ENCODE measurements at regions not wholly inside any gene's neighbourhood (a gene's known extent, or its start where the extent isn't known, plus 50 kb on each side); places are given as distances from the start of the nearest gene placed in this dataset.

- Histone ChIP-seq H3K27me3 (replicated peaks; ENCODE audit: insufficient read depth) (no peaks in the 10 kb centered on the region), H3K36me3 (ENCODE audit: low read depth) (no peaks in the 10 kb centered on the region), H3K9me2 (ENCODE audit: insufficient read depth) (no peaks in the 10 kb centered on the region), H4K20me1 (ENCODE audit: insufficient read depth) (no peaks in the 10 kb centered on the region), H3K9ac (no peak overlapping the region), H3F3A (ENCODE audit: insufficient read depth) (no peaks in the 10 kb centered on the region), H3K4me1 (ENCODE audit: insufficient read depth) (no peaks in the 10 kb centered on the region), H3K27ac (no peak overlapping the region), H3K4me2 (ENCODE audit: unreplicated experiment) (no peak overlapping the region), H3K79me2 (ENCODE audit: insufficient read depth) (no peaks in the 10 kb centered on the region), H2AFZ (no peak overlapping the region), H3K4me3 (no peak overlapping the region), H3K9me3 (ENCODE audit: low read depth) (no peaks in the 10 kb centered on the region)
- 0% methylated on average over 2 of the region's 2 CpGs for whole genome bisulfite sequencing, 2 experiments (ENCODE audit: low coverage in 1 of 2, low lambda C conversion rate in 2 of 2, missing lambda C conversion rate in 2 of 2)
- TF ChIP-seq EZH2phosphoT487 (IDR thresholded peaks at IDR 0.05; ENCODE audit: insufficient read depth, low read depth), result no peak
- TF ChIP-seq EZH2 (IDR thresholded peaks at IDR 0.05; ENCODE audit: insufficient read depth, poor library complexity, severe bottlenecking), result no peak
- in situ Hi-C loops (cut with MboI), result no loop called here
- no peak for DNase-seq
Measured at GRCh38 chrX:98962996-98963395, 1447.1 kb downstream of the PCDH19 start.

GRCh38 chrX:98956014-98956413 is 1454.1 kb downstream of the PCDH19 start:
- no peak for DNase-seq
- Histone ChIP-seq H3K27me3 (replicated peaks; ENCODE audit: insufficient read depth) (no peaks in the 10 kb centered on the region), H3K9ac (no peak overlapping the region), H3K4me3 (no peak overlapping the region), H4K20me1 (ENCODE audit: insufficient read depth) (no peaks in the 10 kb centered on the region), H3K9me3 (ENCODE audit: low read depth) (no peaks in the 10 kb centered on the region), H3K27ac (no peak overlapping the region), H3K79me2 (ENCODE audit: insufficient read depth) (no peaks in the 10 kb centered on the region), H3K36me3 (ENCODE audit: low read depth) (no peaks in the 10 kb centered on the region), H3K9me2 (ENCODE audit: insufficient read depth) (no peaks in the 10 kb centered on the region), H3K4me2 (ENCODE audit: unreplicated experiment) (no peak overlapping the region), H2AFZ (no peak overlapping the region), H3K4me1 (ENCODE audit: insufficient read depth) (no peaks in the 10 kb centered on the region), H3F3A (ENCODE audit: insufficient read depth) (no peaks in the 10 kb centered on the region)
- TF ChIP-seq EZH2 (IDR thresholded peaks at IDR 0.05; ENCODE audit: insufficient read depth, poor library complexity, severe bottlenecking) (no peak), EZH2phosphoT487 (IDR thresholded peaks at IDR 0.05; ENCODE audit: insufficient read depth, low read depth) (no peak)
- WGBS, 2 experiments (ENCODE audit: low coverage in 1 of 2, low lambda C conversion rate in 2 of 2, missing lambda C conversion rate in 2 of 2), result 0 to 27% methylated on average over 2 of the region's 2 CpGs
- in situ Hi-C loops (cut with MboI), result no loop called here

- H3K79me2 ChIP-seq (ENCODE audit: insufficient read depth), result no peaks in the 10 kb centered on the region
- H3K4me3 ChIP-seq, result no peak overlapping the region
- 0% methylated on average over 3 of the region's 3 CpGs for WGBS, 2 experiments (ENCODE audit: low coverage in 1 of 2, low lambda C conversion rate in 2 of 2, missing lambda C conversion rate in 2 of 2)
- no peaks in the 10 kb centered on the region for H4K20me1 ChIP-seq (ENCODE audit: insufficient read depth)
- no peaks in the 10 kb centered on the region for H3K9me2 ChIP-seq (ENCODE audit: insufficient read depth)
- H3K36me3 ChIP-seq (ENCODE audit: low read depth), result no peaks in the 10 kb centered on the region
- H2AFZ ChIP-seq, result no peak overlapping the region
- no peaks in the 10 kb centered on the region for H3K27me3 ChIP-seq (replicated peaks; ENCODE audit: insufficient read depth)
- no peak overlapping the region for H3K9ac ChIP-seq
- no peaks in the 10 kb centered on the region for H3K4me1 ChIP-seq (ENCODE audit: insufficient read depth)
- H3K4me2 ChIP-seq (ENCODE audit: unreplicated experiment), result no peak overlapping the region
- TF ChIP-seq EZH2phosphoT487 (IDR thresholded peaks at IDR 0.05; ENCODE audit: insufficient read depth, low read depth) (no peak), EZH2 (IDR thresholded peaks at IDR 0.05; ENCODE audit: insufficient read depth, poor library complexity, severe bottlenecking) (no peak)
- no peaks in the 10 kb centered on the region for H3K9me3 ChIP-seq (ENCODE audit: low read depth)
- in situ Hi-C loops (cut with MboI), result no loop called here
- DNase-seq, result no peak
- no peak overlapping the region for H3K27ac ChIP-seq
- H3F3A ChIP-seq (ENCODE audit: insufficient read depth), result no peaks in the 10 kb centered on the region
Measured at GRCh38 chrX:98939456-98939855, 1470.6 kb downstream of the PCDH19 start.

- Histone ChIP-seq H3K9me3 (ENCODE audit: low read depth) (no peaks in the 10 kb centered on the region), H2AFZ (no peak overlapping the region), H3K9ac (no peak overlapping the region), H3K9me2 (ENCODE audit: insufficient read depth) (no peaks in the 10 kb centered on the region), H3K4me1 (ENCODE audit: insufficient read depth) (no peaks in the 10 kb centered on the region), H3K27ac (no peak overlapping the region), H3F3A (ENCODE audit: insufficient read depth) (no peaks in the 10 kb centered on the region), H4K20me1 (ENCODE audit: insufficient read depth) (no peaks in the 10 kb centered on the region), H3K27me3 (replicated peaks; ENCODE audit: insufficient read depth) (no peaks in the 10 kb centered on the region), H3K4me2 (ENCODE audit: unreplicated experiment) (no peak overlapping the region), H3K4me3 (no peak overlapping the region), H3K36me3 (ENCODE audit: low read depth) (no peaks in the 10 kb centered on the region), H3K79me2 (ENCODE audit: insufficient read depth) (no peaks in the 10 kb centered on the region)
- in situ Hi-C loops (cut with MboI), result no loop called here
- TF ChIP-seq EZH2 (IDR thresholded peaks at IDR 0.05; ENCODE audit: insufficient read depth, poor library complexity, severe bottlenecking) (no peak), EZH2phosphoT487 (IDR thresholded peaks at IDR 0.05; ENCODE audit: insufficient read depth, low read depth) (no peak)
- 0% methylated on average over 1 of the region's 1 CpG for WGBS, 2 experiments (ENCODE audit: low coverage in 1 of 2, low lambda C conversion rate in 2 of 2, missing lambda C conversion rate in 2 of 2)
- no peak for DNase-seq
Measured at GRCh38 chrX:98931216-98931615, 1478.9 kb downstream of the PCDH19 start.

- H3K27ac ChIP-seq, result no peak overlapping the region
- no peak overlapping the region for H3K4me2 ChIP-seq (ENCODE audit: unreplicated experiment)
- 0 to 2% methylated on average over 3 of the region's 3 CpGs for WGBS, 2 experiments (ENCODE audit: low coverage in 1 of 2, low lambda C conversion rate in 2 of 2, missing lambda C conversion rate in 2 of 2)
- H3F3A ChIP-seq (ENCODE audit: insufficient read depth), result no peaks in the 10 kb centered on the region
- no peaks in the 10 kb centered on the region for H3K36me3 ChIP-seq (ENCODE audit: low read depth)
- H3K27me3 ChIP-seq (replicated peaks; ENCODE audit: insufficient read depth), result no peaks in the 10 kb centered on the region
- in situ Hi-C loops (cut with MboI), result no loop called here
- H3K9me2 ChIP-seq (ENCODE audit: insufficient read depth), result no peaks in the 10 kb centered on the region
- no peaks in the 10 kb centered on the region for H3K4me1 ChIP-seq (ENCODE audit: insufficient read depth)
- H3K4me3 ChIP-seq, result no peak overlapping the region
- DNase-seq, result no peak
- H3K9ac ChIP-seq, result no peak overlapping the region
- H2AFZ ChIP-seq, result no peak overlapping the region
- H3K79me2 ChIP-seq (ENCODE audit: insufficient read depth), result no peaks in the 10 kb centered on the region
- TF ChIP-seq EZH2 (IDR thresholded peaks at IDR 0.05; ENCODE audit: insufficient read depth, poor library complexity, severe bottlenecking) (no peak), EZH2phosphoT487 (IDR thresholded peaks at IDR 0.05; ENCODE audit: insufficient read depth, low read depth) (no peak)
- no peaks in the 10 kb centered on the region for H3K9me3 ChIP-seq (ENCODE audit: low read depth)
- no peaks in the 10 kb centered on the region for H4K20me1 ChIP-seq (ENCODE audit: insufficient read depth)
Measured at GRCh38 chrX:98924511-98924910, 1485.6 kb downstream of the PCDH19 start.
